DMS53 treated with DMSO at 0.1 percent for 48 hours (cell line): ENCODE measurements at regions not wholly inside any gene's neighbourhood (a gene's known extent, or its start where the extent isn't known, plus 50 kb on each side); places are given as distances from the start of the nearest gene placed in this dataset.

ENCODE experiments used
- DNase-seq: peaks from one replicate; lab custom pipeline; 2025; ENCODE audit not compliant: unreplicated experiment; lab: John Stamatoyannopoulos, UW

DNA sequence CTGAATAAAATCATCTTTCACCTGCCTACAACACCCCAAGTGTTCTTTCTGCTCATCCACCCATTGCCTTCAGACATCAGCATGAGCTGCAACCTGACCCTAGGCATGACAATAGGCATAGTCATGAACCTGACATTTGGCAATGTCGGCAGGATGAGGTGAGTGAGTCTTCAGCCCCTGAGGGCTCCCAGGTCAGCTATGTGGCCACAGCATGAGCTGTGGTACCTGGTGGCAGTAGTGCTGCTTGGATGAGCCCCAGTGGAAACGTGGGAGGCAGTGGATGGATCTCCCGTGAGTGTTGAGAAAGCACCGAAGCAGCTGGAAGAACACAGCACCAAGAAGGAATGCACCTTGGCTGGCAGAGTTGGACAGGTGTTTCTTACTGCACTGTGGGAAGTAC lies 334.8 kb upstream of the FAR2 start:
- DNase-seq: no peak

DNA sequence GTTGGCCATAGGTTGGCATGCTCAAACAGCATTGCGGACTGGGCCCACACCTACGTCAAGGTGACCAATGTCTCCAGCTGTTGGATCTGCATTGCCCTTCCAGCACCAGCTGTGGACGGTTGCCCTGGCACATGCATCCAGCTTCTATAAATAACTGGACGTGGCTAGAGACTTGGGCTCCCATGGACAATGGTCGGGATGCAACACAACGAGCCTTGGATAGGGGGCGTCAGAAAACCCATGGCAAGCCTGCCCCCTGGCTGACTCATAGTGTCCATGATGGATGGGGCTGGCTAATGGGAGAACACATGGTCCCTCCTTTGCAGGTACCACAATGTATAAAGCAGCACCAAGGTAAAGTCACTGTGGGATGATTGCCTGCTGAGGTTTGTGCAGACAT lies 331.6 kb upstream of the FAR2 start:
- DNase-seq: no peak

DNA sequence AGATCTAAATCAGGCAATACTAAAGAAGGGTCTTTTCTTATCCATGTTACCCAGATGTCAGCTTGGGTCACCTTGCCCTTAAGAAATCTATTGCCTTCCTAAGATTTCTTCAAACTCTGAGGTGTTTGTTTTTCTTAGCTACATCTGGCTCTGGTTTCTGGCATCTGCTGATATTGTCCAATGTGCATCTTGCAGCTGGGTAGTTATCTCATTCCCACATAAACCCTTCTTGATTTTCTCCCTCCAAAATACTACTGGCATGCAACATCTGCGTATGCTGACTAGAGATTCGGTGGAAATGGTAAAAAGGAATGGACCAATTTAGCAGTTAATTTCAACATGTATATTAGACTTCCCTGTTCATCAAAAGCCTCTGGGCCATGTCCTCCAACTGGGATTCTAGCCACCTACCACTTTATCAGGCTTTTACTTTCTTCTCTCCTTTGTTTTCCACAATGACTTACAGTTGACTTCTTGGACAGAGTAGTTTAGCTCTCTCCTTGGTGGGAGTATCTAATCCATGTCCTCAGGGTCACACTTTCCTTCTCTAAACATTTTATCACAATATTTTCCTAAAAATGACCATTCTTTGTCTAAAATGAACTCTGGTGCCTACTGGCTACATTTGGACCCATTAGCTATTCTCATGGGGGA lies 324.8 kb upstream of the FAR2 start:
- no peak for DNase-seq

DNA sequence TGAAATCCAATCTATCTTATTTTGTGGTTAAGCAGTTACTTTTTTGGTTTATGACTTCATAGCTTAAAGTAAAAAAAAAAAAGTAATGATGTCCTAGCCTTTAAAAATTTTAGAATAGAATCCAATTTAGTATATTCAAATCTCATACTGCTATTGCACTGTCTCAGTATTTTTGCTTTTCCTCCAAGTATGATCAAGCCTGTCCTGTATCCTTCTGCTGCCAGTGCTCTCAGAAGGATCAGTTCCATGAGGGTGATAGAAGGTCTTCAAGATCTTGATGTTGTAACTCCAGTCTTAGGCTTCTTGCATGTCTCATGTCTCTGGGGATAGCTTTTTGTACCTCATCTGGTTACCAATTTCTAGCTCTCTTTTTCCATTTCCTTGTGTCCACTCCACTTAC lies 324.2 kb upstream of the FAR2 start:
- DNase-seq: no peak

- no peak for DNase-seq
Measured at GRCh38 chr12:28826766-28827165, 322.3 kb upstream of the FAR2 start.

DNA sequence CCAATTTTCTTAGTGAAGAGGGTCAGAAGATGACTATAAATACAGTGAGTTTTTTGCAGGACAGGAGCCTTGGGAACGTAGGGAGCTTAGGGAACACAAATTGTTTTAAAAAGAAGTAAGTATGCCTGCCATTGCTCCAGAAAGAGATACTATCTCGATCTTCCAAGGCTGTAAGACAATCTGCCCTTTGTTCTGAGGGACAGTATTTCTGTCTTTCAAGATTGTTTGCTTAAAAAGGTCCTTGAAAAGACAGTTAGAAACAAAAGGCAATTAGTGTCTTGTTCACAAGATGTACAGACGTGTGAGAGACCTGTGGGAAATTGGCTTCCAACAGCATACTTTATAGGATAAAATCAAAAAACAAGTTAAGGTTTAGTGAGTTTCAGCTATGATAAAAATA lies 321.2 kb upstream of the FAR2 start:
- no peak for DNase-seq

- DNase-seq: no peak
Measured at GRCh38 chr12:28828318-28828717, 320.8 kb upstream of the FAR2 start.

GRCh38 chr12:28830491-28830890 lies 318.6 kb upstream of the FAR2 start:
- no peak for DNase-seq

DNA sequence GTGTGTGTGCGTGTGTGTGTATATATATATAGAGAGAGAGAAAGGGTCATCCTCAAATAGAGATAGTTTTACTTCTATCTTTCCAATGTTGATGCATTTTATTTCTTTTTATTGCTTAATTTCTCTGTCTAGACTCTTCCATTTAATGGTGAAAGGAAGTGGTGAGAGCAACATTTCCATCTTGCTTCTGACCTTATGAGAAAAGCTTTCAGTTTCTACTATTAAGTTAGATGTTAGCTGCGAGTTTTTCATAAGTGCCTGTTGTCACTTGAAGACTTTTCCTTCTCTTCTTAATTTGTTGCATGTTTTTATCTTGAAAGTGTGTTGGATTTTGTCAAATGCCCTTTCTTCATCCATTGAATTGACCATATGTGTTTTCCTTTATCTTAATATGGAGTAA lies 304.4 kb upstream of the FAR2 start:
- DNase-seq: no peak

DNA sequence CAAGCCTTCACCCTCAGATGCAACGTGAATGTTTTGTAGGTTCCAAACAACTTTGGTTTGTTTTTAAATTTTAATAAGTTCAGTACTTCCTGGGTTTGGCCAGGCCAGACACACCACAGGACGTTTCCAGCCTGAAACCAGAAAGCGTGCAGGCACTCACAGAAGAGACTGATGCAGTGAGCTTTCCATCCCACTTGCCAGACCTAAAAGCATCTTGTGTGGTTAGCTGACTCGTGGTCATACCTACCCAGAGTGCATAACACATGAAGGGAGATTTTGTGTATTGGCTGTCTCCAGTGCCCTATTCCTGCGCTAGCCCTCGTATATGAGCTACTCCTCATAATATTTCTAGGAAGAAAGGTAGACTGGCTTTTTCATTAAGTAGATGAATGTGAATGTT lies 297.3 kb upstream of the FAR2 start:
- DNase-seq: no peak

DNA sequence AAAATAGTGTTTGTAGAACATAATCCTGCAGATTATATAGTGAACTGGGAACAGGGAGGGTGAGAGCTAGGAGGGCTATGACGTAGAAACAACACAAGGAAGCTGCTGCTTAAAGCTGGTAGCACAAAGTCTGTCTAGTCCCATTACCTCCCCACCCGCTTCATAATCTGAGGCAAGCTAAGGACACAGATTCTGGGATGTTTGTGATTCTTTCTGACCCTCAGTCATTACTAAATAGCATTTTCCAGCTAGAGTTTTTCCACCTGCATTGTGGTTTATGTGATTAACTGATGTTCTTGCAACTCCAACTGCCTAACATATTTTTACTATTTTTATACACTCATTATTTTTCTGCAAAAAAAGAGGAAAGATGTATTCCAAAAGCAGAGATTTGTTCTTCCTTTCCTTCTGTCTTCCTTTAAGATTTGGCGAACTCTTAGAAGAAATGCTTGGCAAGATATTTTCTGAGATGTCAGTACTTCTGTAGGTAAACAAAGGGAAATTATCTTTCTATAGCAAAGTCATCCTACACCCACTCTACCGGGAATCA lies 293.2 kb upstream of the FAR2 start:
- DNase-seq: no peak

DNA sequence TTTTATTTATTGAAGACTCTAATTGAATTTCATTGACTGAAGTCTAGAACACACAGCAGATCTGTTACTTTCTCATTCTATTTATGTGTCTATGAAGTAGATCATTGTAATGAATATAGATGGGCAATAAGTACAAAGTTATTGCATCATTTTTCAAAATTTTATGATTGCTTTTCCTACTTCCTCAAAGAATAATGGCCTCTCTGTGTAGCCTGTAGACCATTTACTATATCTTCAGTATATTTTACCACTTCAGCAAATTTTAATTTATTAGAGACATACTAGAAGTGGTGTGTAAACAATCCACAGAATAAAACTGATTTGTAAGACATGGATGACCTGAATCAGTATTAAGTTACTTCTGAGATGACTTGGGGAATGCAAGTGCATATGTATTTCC lies 291.7 kb upstream of the FAR2 start:
- no peak for DNase-seq

- no peak for DNase-seq
Measured at GRCh38 chr12:28859551-28859950, 289.5 kb upstream of the FAR2 start.

DNA sequence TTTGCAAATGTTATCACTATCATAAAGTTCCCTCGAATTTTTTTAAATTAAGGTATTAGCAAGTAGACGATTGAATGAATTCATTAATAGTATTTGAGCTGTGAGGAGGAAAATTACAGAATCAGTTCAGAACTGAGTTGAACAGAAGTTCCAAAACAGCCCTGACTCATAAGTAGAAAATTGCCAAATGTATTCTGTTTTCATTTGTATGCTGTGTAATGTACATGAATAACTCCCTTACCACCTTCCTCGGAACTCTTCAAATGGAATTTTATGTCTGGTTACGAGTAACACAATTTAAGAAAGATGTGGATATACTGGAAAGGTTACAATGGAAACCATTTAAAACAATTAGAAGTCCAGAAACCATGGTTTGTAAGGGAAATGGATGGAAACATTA lies 283.3 kb upstream of the FAR2 start:
- no peak for DNase-seq

- DNase-seq: no peak
Measured at GRCh38 chr12:28866296-28866695, 282.8 kb upstream of the FAR2 start.

GRCh38 chr12:28866715-28867503 lies 282.2 kb upstream of the FAR2 start:
- DNase-seq: no peak

DNA sequence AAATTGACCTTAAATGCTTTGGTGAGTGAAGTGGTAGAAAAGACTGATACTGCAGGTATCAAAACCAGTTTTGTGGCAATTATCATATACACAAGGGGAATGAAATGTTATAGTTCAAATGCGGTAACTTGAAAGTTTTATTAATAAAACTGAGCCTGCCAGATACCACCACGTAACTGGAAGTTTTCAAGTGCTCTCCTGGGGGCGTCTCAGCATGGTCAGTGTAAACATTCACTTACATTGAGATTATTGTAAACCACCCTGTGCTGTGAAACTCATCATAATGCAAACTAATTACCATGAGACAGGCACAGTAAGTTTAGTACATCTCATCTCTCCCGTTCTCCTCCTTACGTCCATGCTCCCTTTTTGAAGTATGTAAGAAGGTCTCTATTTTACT lies 280.7 kb upstream of the FAR2 start:
- DNase-seq: no peak

DNA sequence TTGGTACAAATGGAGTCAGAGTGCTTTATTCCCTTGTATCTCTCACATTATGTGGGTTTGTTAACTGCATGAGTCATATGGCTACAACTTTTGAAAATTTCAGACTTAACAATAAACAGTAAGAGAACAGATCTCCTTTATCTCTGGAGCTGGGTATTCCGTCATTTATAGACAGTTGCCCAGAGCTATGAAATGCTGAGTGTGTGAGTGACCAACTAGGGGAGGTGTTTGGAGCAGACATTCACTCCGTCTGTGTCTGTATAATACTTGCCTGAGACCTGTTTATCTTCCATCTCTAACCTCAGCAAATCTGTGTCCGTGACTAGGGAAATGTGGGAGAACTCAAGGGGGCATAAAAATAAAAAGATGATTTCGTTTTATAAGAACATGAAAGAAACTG lies 279.9 kb upstream of the FAR2 start:
- DNase-seq: no peak

DNA sequence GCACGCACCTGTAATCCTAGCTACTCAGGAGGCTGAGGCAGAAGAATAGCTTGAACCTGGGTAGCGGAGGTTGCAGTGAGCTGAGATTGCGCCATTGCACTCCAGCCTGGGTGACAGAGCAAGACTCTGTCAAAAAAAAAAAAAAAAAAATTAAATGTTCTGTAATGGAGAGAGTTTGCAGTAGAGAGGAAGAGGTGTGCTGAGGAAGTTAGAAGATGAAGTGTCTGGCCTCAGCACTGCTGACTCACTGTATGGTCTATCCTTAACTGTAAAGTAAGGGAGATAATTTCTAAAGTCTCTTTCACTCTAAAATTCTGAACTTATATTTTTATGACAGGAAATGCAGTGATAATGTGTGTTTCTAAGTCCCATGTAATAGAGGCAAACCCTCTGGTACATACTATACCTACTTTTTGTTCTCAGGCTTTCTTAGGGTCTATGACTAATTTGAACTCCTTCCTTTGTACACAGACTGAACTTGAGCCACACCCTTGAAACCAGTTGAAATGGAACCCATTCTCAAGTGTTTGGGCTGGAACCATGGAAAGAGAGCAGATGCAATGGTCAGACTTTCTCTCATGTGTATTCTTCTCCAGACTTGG lies 278.1 kb upstream of the FAR2 start:
- no peak for DNase-seq

DNA sequence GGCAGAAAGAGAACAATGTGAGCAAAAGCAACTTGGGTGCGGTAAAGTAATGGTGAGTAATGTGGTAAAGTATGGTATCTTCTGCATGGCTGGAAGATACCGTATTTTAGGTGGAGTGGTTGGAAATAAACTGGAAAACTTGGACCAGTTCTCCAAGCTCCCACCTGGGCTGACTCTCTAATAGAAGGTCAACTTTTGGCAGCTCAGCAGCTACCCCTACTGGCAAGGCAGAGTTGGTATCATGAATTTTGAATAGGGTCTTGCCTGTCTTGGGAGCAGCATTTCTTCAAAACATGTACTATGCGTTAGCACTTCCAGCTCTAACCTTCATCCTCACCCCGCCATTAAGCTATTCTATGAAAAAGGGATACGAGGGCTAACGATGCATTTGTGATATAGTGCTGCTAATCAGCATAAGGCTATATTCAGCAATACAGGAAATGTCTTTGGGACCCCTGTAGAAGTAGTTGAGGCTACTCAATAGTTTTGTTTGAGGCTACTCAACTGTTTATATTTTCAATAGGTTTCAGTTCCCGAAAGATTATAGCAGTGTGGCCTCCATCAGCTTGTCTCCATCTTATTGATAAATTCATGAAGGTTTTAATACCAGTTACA lies 276.3 kb upstream of the FAR2 start:
- peak; percentile 84 for DNase-seq

DNA sequence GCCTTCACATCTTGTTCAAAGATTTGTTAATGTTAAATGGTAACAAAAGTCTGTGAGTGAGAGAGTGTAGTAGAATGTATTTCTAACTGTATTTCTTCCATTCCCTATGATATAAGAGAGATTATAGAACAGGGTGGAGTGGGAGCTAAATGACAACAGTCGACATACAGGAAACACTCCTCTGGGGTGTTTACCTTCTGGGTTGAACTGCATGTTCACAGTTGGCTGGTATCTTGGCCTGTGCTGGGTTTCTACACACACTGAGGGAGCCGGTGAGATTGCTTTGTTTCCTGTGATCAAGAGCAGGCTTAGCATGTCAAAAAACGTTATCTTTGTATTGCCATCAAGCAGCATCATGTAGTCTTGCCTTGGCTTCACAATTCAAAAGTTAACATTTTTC lies 274.3 kb upstream of the FAR2 start:
- DNase-seq: no peak
